ENCODE measurements at regions not wholly inside any gene's neighbourhood (a gene's known extent, or its start where the extent isn't known, plus 50 kb on each side); places are given as distances from the start of the nearest gene placed in this dataset.

- H3K36me3 ChIP-seq (ENCODE audit: control insufficient read depth in 2 of 2, insufficient read depth in 1 of 2, low read length in 2 of 2), result no peaks in the 10 kb centered on the region
- no peak overlapping the region for H3K27ac ChIP-seq (ENCODE audit: extremely low read depth, low read depth, low read length)
- CTCF ChIA-PET, result interaction anchor here (0.7 kb wide), 1 partner anchor 13 kb away, joined by 3 read pairs; no protein-coding TSS in a partner anchor
- H3K9me3 ChIP-seq (ENCODE audit: control insufficient read depth, insufficient read depth, low read depth, low read length), result no peaks in the 10 kb centered on the region
- no peak for TF ChIP-seq ZSCAN5A (tag by site-specific recombination; IDR thresholded peaks at IDR 0.05)
- no peak for TF ChIP-seq ATF2 (tag by site-specific recombination; IDR thresholded peaks at IDR 0.05; ENCODE audit: low read depth)
- no peak for TF ChIP-seq ZNF549 (tag by site-specific recombination; IDR thresholded peaks at IDR 0.05)
- no peak for TF ChIP-seq ZNF639 (tag by site-specific recombination; IDR thresholded peaks at IDR 0.05)
- TF ChIP-seq PBX3 (CRISPR knock-in tag; IDR thresholded peaks at IDR 0.05), result no peak
- no peak for TF ChIP-seq ZNF133 (tag by site-specific recombination; IDR thresholded peaks at IDR 0.05)
- no peak for TF ChIP-seq PRDM6 (tag by site-specific recombination; IDR thresholded peaks at IDR 0.05)
- POLR2A ChIA-PET, result no interaction called here
- H3K4me1 ChIP-seq (ENCODE audit: control insufficient read depth, insufficient read depth, low read length), result no peaks in the 10 kb centered on the region
- no peak overlapping the region for H3K4me3 ChIP-seq (ENCODE audit: low read depth, low read length)
Observed at GRCh38 chr2:5026571-5027234, 665.5 kb upstream of the SOX11 start.

GRCh38 chr2:5035057-5035488 lies 657.1 kb upstream of the SOX11 start:
- ChIA-PET CTCF (no interaction called here), POLR2A (no interaction called here)
- Histone ChIP-seq H3K36me3 (ENCODE audit: control insufficient read depth in 2 of 2, insufficient read depth in 1 of 2, low read length in 2 of 2) (no peaks in the 10 kb centered on the region), H3K27ac (ENCODE audit: extremely low read depth, low read depth, low read length) (no peak overlapping the region), H3K4me3 (ENCODE audit: low read depth, low read length) (no peak overlapping the region), H3K9me3 (ENCODE audit: control insufficient read depth, insufficient read depth, low read depth, low read length) (no peaks in the 10 kb centered on the region), H3K4me1 (ENCODE audit: control insufficient read depth, insufficient read depth, low read length) (no peaks in the 10 kb centered on the region)
- TF ChIP-seq TRIM28 (IDR thresholded peaks at IDR 0.05; ENCODE audit: borderline replicate concordance, low read length) (no peak), KLF16 (tag by site-specific recombination; IDR thresholded peaks at IDR 0.05) (no peak), ZNF555 (tag by site-specific recombination; conservative IDR thresholded peaks at IDR 0.05) (no peak), ZNF324 (tag by site-specific recombination; IDR thresholded peaks at IDR 0.05) (no peak), HOXC10 (CRISPR knock-in tag; IDR thresholded peaks at IDR 0.05) (no peak), ZNF785 (tag by site-specific recombination; IDR thresholded peaks at IDR 0.05) (no peak), ZXDB (tag by site-specific recombination; IDR thresholded peaks at IDR 0.05) (no peak), ZNF660 (tag by site-specific recombination; IDR thresholded peaks at IDR 0.05) (no peak), ZNF433 (tag by site-specific recombination; IDR thresholded peaks at IDR 0.05; ENCODE audit: low read depth) (no peak), KLF1 (tag by site-specific recombination; IDR thresholded peaks at IDR 0.05) (no peak), ZBTB6 (tag by site-specific recombination; IDR thresholded peaks at IDR 0.05) (no peak), HOXA7 (CRISPR knock-in tag; IDR thresholded peaks at IDR 0.05; ENCODE audit: borderline replicate concordance) (no peak), YY1 (tag by site-specific recombination; IDR thresholded peaks at IDR 0.05) (no peak)
